ENCODE measurements at regions not wholly inside any gene's neighbourhood (a gene's known extent, or its start where the extent isn't known, plus 50 kb on each side); places are given as distances from the start of the nearest gene placed in this dataset.

DNA sequence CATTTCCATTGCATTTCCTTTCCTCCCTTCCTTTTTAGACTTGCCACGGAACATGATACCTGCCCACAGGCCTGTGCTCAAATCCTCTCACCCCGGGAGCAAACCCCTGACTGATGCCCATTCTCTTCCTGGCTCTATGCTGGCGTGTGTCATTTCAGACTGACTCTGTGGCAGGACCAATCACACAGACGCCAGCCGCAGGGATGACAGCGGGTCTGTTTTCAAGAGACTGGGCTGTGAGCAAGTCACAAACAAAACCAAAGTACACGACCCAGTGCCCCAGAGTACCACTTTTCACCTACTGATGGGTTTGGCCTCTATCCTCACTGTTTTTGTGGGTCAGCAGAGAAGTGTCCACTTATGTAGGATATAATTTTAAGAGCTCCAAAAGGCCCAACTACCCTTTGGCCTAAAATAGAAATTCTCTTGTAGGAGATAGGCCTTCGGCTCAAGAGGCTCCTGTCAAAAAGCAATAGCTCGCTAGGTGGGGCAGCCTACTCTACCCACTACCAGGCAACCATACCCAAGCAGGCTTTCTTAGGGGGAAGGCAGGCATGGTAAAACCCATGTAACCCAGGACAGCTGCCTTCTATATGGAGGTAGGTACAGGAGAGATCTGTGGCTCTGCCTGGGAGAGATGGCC is 215.7 kb downstream of the CDC5L start:
- no peak for DNase-seq (ENCODE audit: low read depth)

DNA sequence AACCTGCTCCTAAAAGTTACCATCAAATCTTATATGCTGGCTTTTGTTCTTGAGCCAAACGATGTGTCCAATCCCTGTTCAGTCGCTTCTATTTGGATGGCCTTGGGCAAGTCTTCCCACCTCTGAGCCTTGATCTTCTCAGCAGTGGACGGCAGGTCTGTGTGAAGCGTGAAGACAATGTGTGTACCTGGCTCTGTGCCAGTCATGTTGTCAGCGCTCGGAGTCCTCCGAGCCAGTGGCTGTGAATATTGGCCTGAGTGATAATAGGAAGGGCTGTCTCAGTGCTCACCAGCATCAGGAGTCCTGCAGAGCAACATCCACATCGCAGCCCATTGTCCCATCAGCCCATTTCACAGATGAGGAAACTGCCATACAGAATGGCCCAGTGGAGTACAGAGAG is 219.0 kb downstream of the CDC5L start:
- DNase-seq (ENCODE audit: low read depth): no peak

DNA sequence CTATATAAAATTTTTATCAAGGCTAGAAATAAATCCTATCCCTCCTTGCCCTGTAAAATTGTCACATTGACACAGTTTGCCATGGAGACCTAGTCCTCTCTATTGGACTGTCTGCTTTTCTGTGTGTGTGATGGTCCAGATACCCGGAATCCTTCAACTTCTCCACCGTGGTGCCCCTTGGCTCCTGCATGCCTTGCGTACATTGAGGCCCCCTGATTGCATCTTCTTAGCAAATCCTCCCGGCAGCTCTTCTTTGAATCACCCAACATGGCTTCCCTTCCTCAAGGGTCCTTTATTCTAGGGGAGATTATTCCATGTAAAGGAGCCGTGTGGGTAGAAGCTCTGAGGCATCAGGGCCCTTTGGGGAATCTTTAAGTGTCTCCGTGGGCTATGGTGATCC is 219.5 kb downstream of the CDC5L start:
- no peak for DNase-seq (ENCODE audit: low read depth)

DNA sequence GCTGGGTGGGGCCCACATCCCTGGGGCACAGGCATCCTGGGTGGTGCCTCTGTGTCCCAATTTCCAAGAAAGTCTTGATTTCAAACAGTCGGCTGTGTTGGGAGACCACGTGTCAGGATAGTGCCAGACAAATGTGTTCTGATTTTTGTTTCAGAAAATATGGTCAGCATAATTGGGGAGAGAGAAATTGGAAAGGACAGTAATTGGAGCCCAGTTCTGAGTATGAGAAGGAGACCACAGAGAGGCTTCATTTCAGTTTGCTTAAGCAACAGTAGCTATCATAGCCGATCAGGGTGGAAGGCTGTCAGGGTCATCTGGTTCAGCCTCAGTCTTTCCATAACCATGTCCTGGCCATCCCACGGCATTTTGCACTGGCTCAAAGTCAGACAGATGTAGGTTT is 220.7 kb downstream of the CDC5L start:
- DNase-seq (ENCODE audit: low read depth): no peak

DNA sequence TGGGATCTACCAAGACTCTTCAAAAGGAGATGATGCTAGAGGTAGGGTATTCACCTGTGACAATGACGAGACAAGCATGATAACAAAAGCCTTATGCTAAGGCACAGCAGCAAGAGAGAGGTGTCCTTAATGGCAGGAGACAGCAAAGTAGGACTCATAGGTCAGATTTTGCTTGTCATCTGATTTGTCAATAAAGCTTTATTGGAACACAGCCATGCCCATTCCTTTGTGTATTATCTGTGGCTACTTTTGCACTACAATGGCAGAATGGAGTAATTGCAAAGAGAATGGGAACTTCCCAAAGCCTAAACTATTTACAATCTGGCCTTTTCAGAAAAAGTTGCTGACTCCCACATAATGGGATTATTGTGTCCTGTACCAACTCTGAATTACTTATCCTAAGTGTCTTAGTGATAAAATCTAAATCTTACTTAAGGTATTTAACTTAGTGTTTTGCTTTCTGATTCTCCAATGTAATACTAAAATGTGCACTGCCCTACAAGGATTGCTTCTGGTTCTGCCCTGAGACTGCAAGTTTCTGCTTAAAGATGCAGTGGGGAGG is 221.6 kb downstream of the CDC5L start:
- no peak for DNase-seq (ENCODE audit: low read depth)

DNA sequence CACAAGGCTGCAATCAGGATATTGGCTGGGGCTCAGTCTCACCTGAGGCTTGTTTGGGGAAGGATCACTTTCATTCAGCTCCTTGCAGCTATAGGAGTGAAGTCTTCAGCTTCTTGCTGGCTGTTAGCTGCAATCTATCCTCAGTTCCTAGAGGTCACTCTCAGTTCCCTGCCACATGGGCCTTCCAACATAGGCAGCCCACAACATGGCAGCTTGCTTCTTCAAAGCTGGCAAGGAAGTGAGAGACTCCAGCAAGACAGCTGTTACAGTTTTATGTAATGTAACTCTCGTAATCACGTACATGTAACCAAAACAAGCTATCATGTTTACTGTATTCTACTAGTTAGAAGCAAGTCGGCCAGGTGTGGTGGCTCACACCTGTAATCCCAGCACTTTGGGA is 226.9 kb downstream of the CDC5L start:
- no peak for DNase-seq (ENCODE audit: low read depth)

DNA sequence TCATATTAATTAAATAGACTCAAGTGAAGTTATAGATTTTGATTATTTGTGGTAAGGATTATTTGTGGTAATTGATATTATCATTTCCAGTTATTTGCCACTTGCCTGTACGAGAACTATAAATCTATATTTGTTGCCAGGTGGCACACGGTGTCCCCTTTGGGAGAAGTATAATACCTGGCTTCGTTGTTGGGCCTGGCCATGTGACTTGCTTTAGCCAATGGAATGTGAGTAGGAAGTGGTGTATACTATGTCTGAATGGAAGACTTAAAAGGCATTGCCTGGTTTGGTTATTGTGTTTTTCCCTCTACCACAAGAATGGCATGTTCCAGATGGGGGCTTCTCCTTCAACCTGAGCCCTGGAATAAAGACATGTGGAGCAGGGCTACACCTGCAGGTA is 228.1 kb downstream of the CDC5L start:
- DNase-seq (ENCODE audit: low read depth): no peak

DNA sequence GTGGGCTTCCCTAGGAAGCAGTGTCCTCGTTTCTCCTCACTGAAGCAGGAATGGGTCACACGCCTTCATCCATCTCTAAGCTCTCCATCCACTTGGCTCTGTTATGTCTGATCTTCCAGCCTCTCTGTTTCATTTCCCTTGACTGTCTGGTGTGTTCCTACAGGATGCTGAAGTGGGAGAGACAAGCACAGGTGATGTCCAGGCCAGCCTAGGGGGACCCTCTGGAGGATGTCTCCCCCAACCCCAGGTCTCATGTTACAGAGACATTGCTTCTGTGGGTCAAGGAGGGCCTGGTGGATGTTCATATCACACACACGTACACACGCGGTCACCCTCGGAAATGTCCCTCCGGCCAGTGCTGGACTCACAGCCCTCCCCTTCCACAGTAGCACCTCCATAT is 229.9 kb downstream of the CDC5L start:
- DNase-seq (ENCODE audit: low read depth): no peak

DNA sequence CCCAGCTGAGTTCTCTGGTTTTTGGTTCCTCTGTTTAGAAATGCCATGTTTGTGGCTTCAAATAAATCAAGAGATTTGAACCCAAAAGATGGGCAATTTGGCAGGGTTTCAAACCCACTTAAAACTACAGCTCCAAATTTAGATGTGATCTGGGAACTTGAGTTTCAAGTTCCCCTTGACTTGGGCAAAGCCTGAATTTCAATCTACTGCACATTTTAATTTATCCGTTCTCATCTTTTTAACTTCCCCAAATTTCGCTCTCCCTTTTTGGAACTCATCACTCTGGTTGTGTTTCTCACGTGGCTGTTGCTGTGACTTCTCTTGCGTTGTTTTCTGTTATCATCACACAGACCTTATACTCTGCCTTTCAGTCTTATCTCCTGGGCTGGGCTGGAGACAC is 230.9 kb downstream of the CDC5L start:
- no peak for DNase-seq (ENCODE audit: low read depth)

DNA sequence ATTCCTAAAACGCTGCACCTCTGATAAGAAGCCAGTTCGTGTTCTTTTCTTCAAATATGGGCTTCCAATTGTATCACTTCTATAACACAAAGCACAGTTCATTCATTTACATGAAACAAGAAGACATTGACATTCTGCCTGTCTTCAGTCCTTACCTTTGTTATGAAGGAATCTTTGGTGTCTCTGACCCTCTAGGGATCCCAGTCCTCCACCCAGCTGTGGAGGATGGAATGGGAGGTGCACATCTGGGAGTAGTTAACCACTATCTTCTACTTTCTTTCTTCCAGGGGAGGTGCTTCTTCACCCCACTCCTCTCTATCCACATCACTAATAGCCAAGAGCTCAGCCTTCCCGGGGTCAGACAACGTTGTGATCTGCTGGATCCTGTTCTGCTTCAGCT is 233.4 kb downstream of the CDC5L start:
- DNase-seq (ENCODE audit: low read depth): no peak

DNA sequence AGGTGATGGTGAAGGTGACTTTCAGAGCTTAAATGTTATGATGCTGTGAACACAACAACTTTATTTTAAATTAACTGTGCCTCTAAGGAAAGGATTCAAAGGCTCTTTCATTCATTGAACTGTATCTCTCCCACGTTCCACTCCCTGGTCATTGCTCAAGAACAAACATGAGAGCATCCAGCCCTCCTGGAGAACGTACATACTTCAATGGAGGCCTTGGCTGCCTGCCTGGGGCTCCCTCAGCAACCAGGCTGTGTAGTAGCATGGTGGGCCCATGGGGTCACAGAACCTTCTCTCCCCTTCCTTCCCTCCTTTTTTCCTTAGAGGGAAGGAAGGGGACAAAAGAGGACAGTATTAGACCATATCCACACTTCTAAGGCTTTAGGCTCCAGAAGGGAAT is 234.3 kb downstream of the CDC5L start:
- no peak for DNase-seq (ENCODE audit: low read depth)

DNA sequence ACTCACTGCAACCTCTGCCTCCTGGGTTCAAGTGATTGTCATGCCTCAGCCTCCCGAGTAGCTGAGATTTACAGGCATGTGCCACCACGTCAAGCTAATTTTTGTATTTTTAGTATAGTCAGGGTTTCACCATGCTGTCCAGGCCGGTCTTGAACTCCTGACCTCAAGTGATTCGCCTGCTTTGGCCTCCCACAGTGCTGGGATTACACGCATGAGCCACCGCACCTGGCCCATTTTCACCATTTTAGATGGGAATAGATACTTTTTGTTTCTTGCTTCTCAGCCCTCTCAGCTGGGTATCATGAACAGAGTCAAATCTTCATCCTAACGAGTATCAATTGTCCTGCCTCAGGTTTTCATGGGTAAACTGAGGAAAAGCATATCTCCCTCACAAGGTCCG is 235.0 kb downstream of the CDC5L start:
- DNase-seq (ENCODE audit: low read depth): no peak

DNA sequence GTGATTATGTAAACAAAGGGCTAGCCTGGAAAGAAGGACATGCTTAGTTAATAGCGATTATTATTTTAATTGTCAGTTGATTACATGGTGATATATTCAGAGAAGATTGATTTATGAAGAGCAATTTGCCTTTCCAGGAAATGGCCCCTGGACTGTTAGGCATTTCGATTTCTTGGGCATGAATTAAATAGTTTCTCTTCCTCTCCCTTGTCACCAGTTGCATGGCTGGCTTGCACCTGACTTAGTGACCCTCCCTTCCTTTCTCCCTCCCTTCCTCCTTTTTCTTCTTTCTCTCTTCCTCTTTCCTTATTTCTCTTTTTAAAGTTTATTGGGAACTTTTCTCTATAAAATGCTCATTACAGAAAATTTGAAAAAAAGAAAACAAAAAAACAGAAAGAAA is 235.4 kb downstream of the CDC5L start:
- no peak for DNase-seq (ENCODE audit: low read depth)

DNA sequence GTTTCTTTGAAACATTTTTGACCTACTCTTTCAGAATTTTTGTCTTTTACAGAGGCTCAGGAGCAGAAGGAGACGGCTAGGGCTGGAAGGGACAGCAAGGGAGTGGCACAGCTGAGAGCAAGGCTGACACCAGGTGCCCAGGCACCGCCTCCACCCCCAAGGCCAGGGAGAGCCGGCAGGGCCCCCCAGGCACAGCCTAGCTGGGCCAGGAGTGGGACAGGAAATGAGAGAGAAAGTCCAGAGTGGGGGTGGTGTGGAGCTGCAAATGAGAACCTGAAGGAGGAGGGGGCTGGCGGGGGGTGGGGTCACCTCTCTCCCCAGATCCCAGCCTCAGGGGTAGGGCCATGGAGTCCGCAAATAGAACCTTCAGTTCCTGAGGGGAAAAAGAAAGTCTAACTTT is 236.7 kb downstream of the CDC5L start:
- no peak for DNase-seq (ENCODE audit: low read depth)

DNA sequence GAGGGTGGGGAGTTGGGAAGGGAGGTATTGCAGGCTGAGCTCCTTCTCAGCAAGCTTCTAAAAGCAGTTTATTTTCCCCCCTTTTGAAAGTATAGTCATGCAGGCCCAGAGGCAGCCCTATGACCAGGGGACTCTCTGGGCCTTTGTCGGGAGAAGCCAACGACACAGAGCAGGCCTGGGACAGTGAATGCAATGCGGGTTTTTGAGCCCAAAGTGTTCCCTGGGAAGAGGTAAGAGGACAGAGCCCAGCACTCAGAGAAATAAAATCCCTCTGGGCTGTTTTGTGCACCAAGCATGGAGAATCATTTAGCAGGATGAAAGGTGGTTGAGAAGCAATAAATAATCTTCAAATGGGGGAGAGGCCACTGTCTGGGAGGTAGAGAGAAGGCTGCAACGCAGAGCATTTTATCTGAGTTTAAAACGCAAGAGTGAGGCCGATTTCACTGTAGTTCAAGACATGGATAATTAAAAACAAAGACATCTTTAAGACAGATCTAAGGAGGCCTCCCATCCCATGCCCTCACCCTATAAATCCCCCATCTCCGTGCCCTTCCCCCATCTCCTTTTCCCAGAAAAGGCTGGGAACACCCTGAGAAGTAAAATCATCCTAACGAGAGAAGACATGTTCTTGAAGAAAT is 237.5 kb downstream of the CDC5L start:
- DNase-seq (ENCODE audit: low read depth): no peak

DNA sequence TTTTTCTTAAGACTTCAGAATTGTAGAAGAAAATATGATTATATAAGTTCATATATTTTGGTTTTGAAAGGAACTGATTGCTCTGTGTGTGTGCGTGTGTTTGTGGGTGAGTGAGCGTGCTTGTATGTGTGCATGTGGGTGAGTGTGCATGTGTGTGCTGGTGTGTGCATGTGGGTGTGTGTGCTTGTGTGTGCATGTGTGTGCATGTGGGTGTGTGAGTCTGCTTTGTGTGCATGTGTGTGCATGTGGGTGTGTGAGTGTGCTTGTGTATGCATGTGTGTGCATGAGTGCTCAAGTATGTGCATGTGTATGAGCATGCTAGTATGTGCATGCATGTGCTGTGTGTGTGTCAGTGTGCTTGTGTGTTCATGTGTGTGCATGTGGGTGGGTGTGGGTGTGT is 238.5 kb downstream of the CDC5L start:
- no peak for DNase-seq (ENCODE audit: low read depth)

DNA sequence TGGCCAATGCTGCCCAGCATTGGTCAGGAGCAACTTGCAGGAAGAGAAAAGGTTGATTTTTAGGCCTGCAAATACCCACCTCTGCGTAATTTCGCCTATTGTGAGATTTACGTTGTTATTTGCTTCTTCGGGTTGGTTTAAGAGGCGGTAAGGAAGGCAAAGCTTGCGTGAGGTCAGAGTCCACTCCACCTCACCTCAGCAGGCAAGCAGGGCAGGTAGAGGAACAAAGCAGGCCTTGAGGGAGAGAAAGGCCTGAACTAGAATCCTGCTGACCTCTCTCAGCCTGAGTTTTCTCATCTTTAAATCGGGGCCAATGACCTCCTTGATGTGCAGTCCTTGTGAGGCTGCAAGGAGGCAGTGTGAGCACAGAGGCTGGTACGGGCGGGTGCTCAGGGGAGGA is 239.1 kb downstream of the CDC5L start:
- DNase-seq (ENCODE audit: low read depth): no peak

DNA sequence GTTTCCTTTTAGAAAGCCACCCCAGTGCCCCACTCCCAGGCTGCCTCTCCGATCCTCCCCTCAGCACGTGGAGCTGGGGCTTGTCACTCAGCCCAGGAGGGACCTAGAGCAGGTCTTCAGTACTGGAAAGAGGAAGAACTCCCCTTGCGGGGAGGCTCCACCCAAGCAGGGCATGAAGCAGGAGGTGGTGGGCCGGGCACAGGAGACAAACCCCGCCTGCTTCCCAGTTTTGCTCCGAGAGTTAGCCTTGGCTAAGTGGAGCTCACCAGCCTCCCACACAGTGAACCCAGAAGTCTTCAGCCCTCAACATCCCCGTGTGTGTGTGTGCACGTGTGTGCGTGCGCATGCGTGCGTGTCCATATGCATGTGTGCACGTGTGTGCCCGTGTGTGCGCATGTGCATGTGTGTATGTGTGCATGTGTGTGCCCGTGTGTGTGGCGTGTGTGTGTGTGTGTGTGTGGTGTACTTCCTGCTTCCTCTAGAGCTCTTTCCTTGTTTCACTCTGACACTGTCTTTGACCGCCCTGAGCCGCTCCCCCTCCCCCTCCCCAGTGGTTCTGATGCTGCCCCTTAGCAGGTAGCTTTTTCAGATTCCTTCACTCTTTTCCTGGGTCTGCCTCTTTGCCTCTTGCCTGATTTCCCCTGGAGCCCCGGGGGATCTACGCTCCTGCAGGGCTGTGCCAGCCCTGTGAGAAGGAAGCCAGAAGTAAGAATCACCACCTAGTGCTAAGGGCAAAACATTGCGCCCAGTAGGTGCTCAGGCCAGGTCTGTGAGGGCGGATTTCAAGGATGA is 239.8 kb downstream of the CDC5L start:
- no peak for DNase-seq (ENCODE audit: low read depth)

DNA sequence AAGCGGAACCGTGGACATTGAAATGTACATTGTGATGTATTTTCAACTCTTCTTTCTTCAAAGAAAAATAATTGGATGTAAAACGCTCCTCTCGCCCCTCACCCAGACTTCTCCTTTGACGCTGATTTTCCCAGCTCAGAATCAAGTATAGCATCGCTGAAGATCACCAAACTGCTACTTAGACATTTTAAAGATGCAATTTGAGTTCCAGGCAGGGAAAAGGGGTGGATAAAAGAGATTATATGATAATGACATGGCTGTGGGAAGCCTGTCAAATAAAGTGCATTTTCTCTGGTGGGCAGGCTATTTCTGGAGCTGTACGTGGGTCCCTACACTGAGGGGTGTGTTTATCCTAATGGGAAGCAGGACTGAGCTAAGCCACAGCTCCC is 240.4 kb downstream of the CDC5L start:
- peak; percentile 19 for DNase-seq (ENCODE audit: low read depth)

DNA sequence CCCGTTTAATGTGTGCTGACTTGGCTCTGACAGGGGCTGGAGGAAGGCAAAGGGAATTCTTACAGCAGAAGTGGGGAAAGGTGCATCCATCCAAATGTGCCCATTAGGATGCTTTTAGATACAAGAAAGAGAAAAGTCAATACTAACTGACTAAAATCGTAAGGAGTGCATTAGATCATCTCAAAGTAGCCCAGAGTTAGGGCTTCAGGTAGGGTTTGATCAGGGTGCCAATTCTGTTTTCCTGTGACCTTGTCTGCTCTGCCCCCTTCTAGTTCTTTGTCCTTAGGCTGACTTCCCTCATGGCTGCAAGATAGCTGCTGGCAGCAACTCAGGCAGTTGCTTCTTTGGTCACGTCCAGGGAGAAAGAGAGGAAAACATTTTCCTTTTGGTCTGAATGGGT is 240.8 kb downstream of the CDC5L start:
- DNase-seq (ENCODE audit: low read depth): no peak

DNA sequence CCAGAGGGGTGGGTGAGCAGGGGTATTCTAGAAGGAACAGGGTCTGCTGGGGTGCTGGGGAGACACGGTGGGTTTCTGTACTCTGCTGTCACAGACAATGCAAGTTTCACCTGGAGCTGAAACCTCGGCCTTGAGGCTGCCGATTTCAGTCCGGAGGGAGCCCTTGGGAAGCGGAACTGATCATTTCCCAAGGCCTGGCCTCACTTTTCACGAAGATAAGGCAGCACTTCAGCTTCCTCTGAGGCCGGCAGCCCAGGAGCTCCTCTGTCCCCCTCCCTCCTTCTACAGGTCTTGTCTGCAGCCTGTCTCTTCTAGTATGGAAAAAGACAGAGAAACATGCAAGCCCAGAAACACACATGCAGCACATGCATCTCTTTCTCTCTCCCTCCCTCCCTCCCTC is 242.1 kb downstream of the CDC5L start:
- DNase-seq (ENCODE audit: low read depth): no peak
